NCI-H446 (cell line): ENCODE measurements at regions not wholly inside any gene's neighbourhood (a gene's known extent, or its start where the extent isn't known, plus 50 kb on each side); places are given as distances from the start of the nearest gene placed in this dataset.

Experiments used
- DNase-seq, 2 experiments: peaks; one replicate each; lab custom pipeline; 2025; lab: John Stamatoyannopoulos, UW

DNA sequence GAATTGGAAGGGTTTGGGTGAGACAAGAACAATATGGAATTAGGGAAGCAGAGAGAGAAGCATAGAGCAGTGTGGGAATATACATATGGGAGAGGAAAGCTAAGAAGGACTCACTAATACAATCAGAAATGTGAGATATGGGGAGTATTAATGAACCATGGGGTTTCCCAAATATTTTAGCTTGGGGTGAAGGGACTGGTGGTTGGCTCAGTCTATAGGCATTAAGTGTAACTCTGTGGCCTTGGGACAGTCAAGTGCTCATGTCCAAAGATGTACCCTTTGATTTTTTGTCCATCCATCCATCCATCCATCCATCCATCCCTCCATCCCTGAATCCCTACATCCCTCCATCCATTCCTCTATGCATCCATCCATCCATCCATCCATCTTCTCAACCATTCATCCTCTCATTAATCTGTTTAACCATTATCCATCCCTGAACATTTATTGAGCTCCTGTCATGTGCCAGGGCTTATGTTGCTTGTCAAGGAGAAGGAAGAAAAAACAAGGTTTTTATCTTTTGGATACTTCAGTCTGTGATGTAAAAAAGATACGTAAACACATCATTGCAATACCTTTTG, 263.4 kb upstream of the CHD6 start:
- DNase-seq, result no peak

DNA sequence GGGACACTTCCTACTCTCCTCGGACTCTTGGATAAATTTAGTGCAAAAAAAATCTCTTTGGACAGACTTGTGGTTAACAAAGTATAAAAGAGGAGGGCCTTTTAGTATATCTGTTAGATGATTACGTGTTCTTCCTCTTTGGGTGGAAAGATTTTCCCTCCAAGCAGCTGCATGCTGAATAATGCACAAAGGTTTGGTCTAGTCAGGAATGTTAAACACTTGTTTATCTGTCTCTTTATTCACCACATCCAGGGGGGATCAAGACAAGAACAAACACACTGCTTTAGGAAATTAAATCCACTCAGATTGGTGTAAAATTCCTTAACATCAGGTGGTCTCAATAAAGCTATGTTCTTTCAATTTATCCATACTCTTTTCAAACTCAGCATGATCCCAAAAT, 260.9 kb upstream of the CHD6 start:
- DNase-seq, result no peak

DNA sequence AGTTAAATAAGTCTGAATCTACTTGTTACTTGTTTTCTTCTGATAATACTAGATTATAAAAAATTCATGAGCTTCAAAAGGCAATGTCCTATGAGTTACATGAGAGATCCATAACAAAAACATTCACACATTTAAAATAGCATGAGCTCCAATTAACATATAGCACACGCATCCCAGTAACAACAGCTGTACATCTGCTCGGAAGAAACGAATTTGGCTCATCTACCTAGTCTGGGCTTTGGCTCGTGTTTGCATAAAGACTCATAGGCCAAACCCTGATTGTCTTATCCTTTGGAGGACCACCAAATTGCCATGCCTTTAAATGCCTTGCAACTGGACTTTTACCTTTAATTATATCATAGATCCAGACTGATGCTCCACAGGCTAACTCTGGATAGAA, 259.7 kb upstream of the CHD6 start:
- peak in 1 of 2 experiments; percentile 40 for DNase-seq

DNA sequence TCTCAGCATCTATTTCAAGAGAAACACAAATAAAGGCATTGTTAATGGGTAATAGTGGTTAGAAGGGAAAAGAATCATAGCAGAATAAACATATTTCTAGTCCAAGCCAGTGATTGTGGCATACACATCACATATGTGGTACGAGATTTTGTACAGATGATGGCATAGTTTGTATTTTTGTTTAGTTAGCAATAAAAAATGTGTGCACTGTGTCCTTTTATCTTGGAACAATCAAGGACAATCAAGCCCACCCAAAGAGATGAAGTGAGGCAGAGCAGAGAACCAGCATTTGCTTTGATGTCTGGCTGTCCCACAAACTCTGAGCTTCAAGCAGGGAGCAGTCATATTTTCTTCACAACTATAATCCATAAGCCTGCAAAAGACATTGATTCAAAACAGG, 256.5 kb upstream of the CHD6 start:
- no peak for DNase-seq

DNA sequence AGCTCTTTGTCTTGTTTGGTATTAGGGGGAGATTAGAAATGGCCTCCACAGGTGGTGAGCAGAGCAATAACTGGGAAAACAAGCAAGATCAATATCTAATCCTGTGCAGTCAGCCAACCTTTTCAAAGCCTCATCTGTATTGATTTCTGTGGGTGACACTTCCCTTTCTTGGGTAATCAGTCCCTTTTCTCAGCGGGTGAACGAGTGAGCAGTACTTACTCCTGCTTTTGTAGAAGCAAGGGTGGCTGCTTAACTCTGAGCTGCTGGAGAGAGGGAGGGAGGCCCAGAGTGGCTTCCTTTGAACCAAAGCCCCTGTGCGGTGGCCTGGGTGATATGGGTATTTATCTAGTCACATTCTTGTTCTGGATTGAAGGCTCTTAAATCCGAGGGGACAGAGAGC, 254.8 kb upstream of the CHD6 start:
- no peak for DNase-seq

DNA sequence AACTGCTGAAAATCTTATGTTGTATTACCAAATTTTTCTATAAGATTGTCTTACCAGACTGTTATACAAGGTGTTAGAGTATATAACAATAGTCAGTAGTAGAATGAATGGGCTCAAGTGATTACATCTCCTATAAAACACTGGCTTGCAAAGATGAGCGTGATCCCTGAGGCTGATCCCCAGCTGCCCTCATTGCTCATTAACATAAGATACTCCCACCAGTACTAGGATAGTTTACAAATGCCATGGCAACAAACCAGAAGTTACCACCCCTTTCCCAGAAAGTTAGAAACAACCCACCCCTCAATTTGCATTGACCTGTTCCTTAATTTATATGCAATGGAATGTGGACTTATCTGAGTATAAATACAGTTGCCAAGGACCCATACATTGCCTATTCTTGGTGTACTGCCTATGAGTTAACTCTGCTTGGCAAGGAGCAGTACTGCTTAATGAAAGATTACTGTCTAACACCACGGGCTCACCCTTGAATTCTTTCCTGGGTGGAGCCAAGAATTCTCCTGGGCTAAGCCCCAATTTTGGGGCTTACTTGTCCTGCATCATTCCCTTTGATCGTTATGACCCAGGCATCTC, 252.8 kb upstream of the CHD6 start:
- no peak for DNase-seq

DNA sequence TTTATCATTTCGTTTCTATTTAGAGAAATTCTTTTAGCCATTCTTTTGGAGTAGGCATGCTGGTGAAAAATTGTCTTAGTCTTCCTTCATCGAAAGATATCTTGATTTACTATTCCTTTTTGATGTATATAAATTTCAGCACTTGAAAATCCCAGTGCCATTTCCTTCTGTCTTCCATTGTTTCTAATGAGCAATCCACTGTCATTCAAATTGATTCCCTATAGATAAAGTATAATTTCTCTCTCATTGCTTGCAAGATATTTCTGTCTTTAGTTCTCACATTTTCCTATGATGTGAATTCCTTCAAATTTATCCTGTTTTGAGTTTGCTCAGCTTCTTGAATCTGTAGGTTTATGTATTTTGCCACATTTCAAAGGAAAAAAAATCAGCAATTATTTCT, 251.1 kb upstream of the CHD6 start:
- no peak for DNase-seq

DNA sequence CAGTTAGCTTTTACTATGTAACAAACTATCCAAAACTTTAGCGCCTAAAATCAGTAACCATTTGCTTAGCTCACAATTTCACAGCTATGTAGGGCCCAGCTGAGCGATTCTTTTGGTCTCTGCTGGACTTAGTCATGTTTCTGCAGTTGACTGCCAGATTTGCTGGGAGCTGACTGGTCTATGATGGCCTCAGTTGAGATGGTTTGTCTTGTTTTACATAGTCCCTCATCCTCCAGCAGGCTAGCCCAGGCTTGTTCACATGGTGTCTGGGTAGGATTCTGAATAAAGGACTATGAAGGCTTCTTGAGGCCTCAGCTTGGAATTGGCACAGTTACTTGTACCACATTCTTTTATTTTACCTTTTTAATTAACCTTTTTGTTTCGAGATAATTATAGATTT, 247.8 kb upstream of the CHD6 start:
- DNase-seq, result no peak

DNA sequence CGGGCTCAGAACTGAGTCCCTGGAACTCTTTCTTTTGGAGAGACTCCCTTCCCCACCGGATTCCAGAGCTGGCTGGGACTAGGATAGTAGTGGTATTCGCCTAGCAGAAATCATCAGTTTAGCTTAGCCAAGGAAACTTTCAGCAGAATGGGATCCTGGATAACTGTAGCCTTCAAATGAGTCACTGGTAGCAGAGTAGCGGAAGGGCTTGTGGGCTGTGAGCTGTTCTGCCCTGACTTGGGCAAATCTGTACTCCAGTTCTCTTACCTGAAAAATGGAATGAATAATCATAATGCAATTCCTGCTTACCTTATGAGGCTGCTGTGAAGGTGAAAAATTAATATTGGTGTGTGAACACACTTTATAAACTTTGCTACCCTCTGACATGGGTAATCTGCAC, 244.3 kb upstream of the CHD6 start:
- DNase-seq, result no peak

DNA sequence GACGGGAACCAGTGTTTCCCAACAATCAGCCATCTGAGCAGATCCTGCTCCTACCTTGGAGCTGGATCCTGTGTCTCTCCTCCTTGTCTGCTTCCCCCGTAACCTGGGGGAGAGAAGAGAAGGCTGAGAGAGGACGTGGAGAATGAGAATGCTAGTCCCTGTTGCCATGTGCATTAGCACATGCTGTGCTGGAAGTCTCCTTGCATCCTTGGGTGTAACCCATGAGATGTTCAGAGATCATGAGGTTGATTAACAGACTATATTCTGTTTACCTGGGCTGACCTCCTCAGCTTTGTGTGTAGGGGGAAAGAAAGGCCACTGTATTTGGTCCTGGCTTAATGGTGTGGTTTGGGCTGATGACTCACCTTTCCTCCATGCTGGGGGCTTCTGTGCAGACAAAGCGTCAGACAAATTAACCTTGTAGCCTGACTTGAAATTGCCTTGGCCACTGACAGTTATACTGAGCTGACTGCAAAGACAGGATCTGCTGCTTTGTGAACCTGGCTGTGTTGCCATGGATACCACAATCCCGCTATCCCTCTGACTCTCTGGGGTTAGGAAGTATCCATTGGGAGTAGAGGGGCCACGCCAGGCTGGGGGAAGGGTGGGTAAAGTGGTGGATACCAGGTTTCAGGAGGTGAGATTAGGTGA, 243.7 kb upstream of the CHD6 start:
- DNase-seq, result no peak

DNA sequence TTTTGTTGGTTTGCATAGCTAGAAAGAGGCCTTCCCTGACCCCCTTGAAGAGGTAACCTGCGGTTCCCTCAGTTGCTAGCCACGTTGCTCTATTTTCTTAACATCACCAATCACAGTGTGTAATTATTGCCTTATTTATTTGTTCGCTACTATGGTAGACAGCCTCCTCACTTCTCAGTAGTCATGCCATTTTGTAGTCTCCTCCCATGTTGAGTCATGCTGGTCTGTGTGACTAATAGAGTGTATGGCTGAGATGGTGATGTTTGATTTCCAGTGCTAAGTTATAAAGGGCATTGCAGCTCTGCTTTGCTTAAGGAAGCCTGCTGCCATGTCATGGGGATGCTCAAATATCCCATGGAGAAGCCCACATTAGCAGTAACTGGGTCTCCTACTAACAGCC, 236.6 kb upstream of the CHD6 start:
- no peak for DNase-seq

DNA sequence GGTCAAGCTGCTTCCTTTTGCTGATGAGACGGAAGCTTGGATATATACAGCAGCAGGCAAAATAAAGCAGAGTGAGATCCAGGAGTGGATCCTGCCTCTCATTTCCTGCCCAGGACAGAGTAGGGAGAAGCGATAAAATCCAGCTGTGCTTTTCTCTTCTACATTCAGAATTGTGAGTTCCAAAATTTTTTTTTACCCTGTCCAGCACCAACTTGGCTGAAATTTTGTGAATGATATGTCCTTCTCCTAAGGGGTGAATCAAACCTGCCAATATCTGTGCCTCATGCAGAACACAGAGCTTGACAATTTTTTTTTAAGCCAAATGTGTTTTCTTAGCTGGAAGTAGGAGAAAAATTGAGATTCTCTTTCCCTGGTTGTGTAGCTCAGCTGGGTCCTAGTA, 235.6 kb upstream of the CHD6 start:
- no peak for DNase-seq

DNA sequence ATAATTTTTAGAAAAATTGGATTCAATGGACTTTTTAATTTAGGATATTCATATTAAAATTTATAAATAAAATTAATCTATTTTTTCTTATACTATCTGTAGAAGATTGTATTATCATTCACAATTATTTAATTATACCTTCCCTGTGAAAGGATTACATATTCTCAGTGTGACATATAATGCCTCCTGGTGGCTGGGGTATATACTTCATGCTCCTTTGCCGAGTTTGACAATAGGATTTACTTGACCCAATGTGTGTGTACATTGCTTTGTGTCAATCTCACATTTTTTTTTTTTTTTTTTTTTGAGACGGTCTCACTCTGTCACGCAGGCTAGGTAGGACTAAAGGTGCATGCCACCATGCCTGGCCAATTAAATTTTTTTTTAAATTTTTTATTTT, 230.0 kb upstream of the CHD6 start:
- no peak for DNase-seq

DNA sequence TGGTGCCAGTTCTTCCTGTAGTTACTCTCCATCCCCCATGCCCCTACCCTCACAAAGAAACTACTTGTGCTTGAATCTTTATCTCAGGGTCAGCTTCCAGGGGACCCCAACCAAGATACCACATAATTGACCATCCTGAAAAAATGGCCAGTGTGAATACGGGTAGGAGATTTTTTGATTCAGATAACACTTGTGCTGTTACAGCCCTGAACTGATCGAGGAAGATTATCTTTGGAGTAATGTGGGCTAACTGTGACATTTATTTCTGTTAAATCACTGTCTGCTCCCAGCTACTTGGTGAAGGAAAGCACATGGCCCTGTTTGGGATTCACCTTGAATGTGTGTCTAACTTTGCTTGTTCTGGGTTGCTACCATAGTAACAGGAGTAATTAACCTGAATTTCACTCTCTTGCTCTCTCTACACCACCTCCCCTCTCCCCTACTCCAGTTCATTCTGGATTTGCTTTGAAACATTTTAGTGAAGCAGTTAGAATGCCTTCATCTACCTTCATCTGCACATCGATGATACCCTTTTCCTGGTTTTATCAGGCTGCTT, 219.6 kb upstream of the CHD6 start:
- no peak for DNase-seq

DNA sequence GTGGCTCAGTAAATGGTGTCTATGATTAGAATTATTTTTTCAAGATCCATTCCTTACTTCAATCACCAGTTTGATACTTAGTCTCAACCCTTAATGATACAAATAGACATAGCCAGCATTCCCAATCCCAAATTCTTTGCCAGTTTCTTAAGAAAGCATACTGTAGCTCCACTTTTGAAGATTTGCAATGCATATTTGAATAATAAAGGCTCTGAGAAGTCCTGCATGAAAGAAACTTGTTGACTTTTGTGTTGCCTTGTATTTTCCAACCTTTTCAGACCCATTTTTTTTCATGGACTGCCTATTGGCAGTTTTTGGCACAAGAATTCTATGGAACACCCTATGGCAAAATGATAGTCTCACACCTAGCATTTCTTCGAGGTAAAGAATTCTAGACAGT, 215.6 kb upstream of the CHD6 start:
- DNase-seq, result no peak

DNA sequence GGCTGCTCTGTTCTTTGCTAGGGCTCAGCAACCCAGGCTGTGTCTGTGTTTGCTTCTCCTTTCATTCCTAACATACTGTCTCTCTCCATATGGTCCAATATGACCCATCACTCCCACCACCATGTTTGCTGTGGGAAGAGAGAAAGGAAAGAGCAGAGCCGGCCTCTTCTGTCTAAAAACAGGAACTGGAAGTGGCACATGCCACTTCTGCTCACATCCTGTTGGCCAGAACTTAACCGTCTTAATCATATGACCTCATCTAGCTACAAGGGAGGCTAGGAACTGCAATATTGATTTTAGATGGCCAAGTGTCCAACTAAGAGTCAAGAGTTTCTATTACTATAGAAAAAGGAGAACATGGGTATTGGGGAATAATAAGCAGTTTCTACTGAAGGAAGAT, 212.5 kb upstream of the CHD6 start:
- no peak for DNase-seq

DNA sequence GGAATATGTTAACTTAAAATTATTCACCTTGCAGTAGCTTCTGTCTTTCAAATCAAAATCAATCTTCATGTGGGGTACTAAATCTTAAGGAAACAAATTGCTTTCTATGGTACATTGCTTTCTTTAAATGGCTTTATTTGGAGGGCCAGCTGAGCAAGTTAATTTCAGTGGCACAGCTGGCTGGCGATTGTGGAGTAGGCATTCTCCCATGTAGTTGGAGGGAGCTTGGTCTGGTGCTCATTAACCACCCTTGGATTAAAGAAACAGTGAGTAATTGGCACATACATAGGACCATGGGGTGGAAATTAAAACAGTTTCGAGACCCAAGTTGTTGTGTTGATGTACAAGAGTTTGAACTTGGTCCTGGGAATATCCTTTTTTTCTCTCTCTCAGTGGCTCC, 201.3 kb upstream of the CHD6 start:
- no peak for DNase-seq

DNA sequence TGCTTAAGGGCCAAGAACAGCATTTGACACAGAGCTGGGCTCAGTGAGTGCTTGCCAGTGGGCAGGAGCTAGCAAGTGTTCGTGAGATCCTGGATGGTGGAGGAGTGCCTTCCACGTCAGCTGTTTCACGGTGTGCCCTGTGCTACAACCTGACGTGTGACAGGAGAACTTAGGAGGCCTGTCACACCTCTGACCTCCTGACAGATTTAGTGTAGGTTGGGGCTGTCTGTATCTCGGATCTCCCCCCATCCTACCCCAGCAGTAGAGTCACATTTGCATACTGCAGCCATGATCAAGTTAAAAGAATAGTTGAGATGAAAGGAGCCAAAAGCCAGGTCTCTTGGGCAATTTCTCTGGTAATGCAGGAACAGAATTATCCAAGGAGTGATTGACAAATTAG, 200.8 kb upstream of the CHD6 start:
- no peak for DNase-seq

DNA sequence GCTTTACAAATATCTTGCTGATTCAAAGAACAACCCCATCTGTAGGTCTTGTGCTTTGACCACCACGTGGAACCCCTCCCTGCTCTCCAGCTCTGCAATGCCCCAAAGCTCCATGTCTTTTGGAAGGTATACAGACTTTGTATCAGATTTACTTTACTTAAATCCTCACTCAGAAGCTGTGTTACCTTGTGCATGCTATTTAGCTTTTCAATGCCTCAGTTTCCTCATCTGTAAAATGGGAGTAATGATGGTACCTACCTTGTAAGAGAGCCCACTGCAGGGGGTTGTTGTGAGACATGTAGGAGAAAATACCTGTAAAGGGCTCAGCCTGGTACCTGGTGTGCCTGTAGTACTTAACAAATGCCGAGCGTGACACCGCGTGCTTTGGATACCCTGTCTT, 200.2 kb upstream of the CHD6 start:
- DNase-seq, result no peak

DNA sequence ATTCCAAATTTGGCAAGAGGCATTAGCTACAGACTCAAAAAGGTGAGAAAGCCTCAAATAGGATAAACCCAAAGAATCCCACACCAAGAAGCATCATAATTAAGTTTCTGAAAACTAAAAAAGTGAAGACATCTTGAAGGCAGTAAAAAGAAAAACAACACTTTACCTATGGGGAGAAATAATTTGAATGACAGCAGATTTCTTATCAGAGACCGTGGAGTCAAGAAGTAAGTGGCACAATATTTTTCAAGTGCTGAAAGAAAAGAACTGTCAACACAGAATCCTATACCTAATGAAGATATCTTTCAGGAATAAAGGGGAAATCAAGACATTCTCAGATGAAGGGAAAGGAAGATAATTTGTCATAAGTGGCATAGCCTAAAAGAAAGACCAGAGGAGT, 193.3 kb upstream of the CHD6 start:
- DNase-seq, result no peak

DNA sequence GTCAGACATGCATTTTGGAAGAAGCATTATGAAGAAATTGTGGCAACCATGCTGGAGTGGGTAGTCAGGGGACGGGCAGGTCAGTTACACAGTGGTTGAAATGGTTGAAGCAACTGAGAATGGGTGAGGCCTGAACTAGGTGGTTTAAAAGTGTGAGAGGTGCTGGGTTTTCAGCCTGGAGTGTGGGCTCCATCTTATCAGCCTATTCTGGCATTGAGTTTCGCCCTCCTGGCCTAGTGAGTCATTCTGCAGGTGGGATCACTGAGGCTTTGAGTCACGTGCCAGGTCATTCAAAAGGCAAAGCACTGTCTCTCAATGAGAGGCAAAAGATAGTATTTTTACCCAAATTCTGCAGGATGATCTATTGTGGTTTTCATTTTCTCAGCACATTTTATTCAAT, 181.9 kb upstream of the CHD6 start:
- DNase-seq, result no peak

DNA sequence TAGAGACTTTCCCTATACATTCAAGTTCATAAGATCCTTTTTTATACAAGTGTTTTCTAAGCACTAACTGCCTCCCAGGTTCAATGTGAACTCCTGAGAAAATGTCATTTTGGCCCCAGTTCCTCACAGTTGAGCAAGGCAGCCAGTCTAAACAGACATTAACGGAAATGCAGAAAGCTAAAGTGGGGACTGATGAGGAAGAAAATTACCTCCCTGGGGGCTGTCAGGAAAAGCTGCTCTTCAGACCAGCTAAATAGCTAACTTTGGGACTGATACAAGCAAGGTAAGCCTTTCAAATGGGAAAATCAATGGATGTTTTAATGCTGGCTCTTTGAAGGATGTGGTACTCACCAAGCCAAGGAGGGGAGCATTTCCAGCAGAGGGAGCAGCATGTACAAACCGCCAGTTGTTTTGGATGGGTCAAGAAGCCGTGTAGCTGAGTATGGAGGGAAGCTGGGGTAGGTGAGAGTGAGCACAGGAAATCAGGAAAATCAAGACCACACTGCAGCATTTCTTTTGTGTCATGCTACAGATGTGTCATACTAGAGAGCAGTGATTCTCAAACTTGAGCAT, 180.8 kb upstream of the CHD6 start:
- no peak for DNase-seq

DNA sequence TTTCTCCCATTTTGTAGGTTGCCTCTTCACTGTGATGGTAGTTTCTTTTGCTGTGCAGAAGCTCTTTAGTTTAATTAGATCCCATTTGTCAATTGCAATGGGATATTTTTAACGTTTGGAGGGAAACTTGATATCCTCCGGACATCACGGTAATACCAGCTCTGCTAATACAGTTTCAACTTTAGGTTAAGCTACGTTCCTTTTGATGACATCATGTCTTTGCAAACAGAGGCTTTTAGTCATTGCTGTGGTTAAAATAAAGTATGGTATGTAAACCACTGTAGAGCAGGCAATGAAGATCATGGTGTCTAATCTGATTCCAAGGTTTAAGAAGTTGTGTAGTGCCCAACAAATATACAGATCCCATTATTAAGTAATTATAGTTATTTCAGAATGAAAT, 168.0 kb upstream of the CHD6 start:
- no peak for DNase-seq
